AG09309 (cell line): ENCODE measurements at regions not wholly inside any gene's neighbourhood (a gene's known extent, or its start where the extent isn't known, plus 50 kb on each side); places are given as distances from the start of the nearest gene placed in this dataset.

Source experiments
- DNase-seq: peaks from one replicate; pipeline ENCODE4 v3.0.0-alpha.2; 2010; ENCODE audit warnings: low read depth
- H3K4me3 ChIP-seq: 2 replicates; pipeline ENCODE4 v1.5.1; 2011; ENCODE audit warnings: mild to moderate bottlenecking, low read depth, low read length, moderate library complexity; ENCODE audit not compliant: control insufficient read depth
- TF ChIP-seq, protein P1 (sequence below): IDR thresholded peaks from 2 replicates; pipeline ENCODE4 v1.5.1; 2011; ENCODE audit warnings: mild to moderate bottlenecking, low read depth, low read length, inconsistent platforms; ENCODE audit not compliant: insufficient read depth, control insufficient read depth; ENCODE audit errors: missing control alignments

GRCh38 chr18:37902344-37902743 is 336.7 kb upstream of the CELF4 start:
- TF ChIP-seq, protein P1, sequence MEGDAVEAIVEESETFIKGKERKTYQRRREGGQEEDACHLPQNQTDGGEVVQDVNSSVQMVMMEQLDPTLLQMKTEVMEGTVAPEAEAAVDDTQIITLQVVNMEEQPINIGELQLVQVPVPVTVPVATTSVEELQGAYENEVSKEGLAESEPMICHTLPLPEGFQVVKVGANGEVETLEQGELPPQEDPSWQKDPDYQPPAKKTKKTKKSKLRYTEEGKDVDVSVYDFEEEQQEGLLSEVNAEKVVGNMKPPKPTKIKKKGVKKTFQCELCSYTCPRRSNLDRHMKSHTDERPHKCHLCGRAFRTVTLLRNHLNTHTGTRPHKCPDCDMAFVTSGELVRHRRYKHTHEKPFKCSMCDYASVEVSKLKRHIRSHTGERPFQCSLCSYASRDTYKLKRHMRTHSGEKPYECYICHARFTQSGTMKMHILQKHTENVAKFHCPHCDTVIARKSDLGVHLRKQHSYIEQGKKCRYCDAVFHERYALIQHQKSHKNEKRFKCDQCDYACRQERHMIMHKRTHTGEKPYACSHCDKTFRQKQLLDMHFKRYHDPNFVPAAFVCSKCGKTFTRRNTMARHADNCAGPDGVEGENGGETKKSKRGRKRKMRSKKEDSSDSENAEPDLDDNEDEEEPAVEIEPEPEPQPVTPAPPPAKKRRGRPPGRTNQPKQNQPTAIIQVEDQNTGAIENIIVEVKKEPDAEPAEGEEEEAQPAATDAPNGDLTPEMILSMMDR = no peak
- no peak for DNase-seq
- no peak overlapping the region for H3K4me3 ChIP-seq

DNA sequence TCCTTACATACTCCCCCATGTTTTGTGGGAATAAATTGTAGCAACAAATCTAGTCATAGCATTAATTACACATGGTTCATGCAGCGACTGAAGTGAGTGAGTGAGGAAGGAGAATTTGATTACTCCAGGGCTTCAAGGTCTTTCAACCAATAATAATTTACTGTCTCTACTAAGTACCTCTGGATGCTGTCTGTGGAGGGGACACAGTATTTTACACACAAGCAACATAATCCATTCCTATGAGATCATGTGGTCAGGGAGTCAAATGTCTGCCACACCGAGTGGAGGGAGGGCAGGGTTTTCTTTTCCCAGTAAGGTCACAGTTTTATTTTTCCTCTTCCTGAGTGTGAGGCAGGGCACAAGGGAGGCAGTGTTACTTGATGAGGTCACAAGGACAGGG is 334.7 kb upstream of the CELF4 start:
- H3K4me3 ChIP-seq = no peak overlapping the region
- no peak for DNase-seq
- TF ChIP-seq, protein P1 = no peak

DNA sequence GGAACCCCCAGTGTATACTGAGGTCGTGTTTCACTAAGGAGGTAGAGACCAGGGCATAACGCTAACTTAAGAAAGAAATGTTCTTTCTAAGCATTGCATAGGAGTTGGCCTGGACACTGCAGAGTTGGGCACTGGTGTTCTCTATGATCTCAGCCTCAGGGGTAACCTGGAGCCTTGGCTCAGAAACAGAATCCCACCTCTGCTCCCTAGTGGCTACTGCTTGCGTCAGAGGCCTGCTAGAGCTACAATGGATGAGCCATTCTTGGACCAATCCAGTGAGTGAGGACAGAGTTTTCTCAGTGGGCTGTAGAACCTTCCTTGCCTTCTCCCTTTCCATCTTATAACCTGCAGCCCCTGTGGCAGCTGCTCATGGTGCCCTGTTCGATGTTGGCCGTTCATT is 324.4 kb upstream of the CELF4 start:
- no peak overlapping the region for H3K4me3 ChIP-seq
- no peak for DNase-seq
- TF ChIP-seq, protein P1 = no peak

DNA sequence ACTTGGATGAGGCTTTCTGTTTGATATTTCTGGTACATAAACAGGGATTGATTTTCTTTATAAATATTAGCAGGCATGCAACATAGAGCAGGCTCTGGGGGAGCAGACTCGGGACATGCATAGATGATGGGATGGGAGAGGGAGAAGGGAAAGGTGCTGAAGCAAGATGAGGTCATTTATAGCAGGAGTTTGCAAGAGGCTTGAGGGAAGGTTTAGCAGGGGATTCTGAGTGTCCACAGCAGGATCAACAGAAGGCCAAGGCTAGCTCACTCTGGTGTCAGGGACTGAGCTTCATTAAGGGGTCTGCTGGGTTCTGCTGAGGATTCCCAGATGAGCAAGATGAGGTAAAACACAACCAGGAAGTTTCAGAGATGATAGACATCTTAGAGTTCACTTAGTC is 309.1 kb upstream of the CELF4 start:
- H3K4me3 ChIP-seq = no peak overlapping the region
- no peak for DNase-seq
- TF ChIP-seq, protein P1 = no peak

DNA sequence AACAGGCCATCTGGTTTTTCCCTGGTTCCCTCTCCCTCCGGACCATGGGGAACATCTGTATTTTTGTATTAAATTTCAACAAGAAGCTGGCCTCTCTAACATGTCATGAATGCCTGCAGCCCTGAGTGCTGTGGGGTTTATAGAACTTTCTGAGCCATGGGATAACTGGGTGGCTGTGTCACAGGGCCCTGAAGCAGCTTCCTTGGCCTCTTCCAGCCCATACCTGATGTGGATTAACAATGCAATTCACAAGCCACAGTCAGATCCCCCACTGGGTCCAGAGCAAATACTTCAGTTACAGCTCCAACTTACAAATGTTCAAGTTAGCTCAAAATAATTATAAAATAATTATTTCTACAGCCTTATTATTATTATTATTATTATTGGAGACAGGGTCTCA is 307.8 kb upstream of the CELF4 start:
- H3K4me3 ChIP-seq = no peak overlapping the region
- no peak for DNase-seq
- TF ChIP-seq, protein P1 = no peak

DNA sequence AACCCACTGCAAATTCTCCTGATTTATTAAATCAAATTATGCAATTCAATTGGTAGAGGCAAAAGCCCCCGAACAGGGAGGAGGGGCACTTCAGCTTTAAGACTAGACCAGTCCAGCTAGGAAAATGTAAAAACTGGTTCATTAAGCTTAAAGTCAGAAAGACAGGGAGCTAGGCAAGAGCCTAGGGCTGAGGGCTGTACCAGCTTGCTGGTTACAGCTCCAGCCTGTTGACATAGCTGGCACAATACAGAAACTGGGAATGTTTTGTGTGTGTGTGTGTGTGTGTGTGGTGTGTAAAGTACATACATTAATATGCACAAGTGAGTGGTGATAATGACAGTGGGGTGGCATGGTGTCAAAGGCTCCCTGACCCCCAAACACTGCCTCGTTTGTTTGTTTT is 307.0 kb upstream of the CELF4 start:
- no peak for DNase-seq
- H3K4me3 ChIP-seq = no peak overlapping the region
- TF ChIP-seq, protein P1 = no peak

GRCh38 chr18:37871561-37871960 is 306.0 kb upstream of the CELF4 start:
- TF ChIP-seq, protein P1 = no peak
- DNase-seq = no peak
- no peak overlapping the region for H3K4me3 ChIP-seq
